ENCODE measurements at regions not wholly inside any gene's neighbourhood (a gene's known extent, or its start where the extent isn't known, plus 50 kb on each side); places are given as distances from the start of the nearest gene placed in this dataset.

- Histone ChIP-seq H3K9me3 (ENCODE audit: severe bottlenecking) (no peaks in the 10 kb centered on the region), H3K36me3 (ENCODE audit: low read depth) (no peaks in the 10 kb centered on the region), H3K4me3 (ENCODE audit: severe bottlenecking) (no peak overlapping the region), H3K27ac (ENCODE audit: poor library complexity, severe bottlenecking) (no peak overlapping the region), H3K27me3 (ENCODE audit: insufficient read depth, poor library complexity, severe bottlenecking) (peaks cover 4% of the 10 kb centered on the region), H3K4me1 (ENCODE audit: insufficient read depth, poor library complexity, severe bottlenecking) (peaks cover 21% of the 10 kb centered on the region)
- DNase-seq (ENCODE audit: low spot score): no peak
- TF ChIP-seq CTCF (IDR thresholded peaks at IDR 0.05; ENCODE audit: poor library complexity, severe bottlenecking): no peak
- ATAC-seq (ENCODE audit: low read depth): no peak
Measured at GRCh38 chr5:20575571-20575970, 587.6 kb upstream of the CDH18 start.

DNA sequence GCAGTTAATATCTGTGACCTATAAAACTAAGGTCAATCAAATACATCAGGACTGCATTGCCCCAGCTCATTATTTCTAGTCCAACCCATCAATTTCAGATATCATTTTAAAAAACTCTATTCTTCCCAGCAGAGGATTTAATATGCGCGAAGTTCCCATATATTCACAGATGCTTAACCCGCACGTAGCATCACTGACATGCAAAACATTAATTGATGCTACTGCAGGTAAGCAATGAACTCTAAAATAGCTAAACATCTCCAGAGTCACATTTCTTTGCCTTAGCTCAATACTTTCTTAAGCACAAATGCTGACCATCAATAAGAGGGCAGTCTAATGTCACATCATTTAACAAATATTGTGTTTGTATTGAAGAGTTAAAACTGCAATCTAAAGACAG, 586.6 kb upstream of the CDH18 start:
- ATAC-seq (ENCODE audit: low read depth): no peak
- no peak for TF ChIP-seq CTCF (IDR thresholded peaks at IDR 0.05; ENCODE audit: poor library complexity, severe bottlenecking)

DNA sequence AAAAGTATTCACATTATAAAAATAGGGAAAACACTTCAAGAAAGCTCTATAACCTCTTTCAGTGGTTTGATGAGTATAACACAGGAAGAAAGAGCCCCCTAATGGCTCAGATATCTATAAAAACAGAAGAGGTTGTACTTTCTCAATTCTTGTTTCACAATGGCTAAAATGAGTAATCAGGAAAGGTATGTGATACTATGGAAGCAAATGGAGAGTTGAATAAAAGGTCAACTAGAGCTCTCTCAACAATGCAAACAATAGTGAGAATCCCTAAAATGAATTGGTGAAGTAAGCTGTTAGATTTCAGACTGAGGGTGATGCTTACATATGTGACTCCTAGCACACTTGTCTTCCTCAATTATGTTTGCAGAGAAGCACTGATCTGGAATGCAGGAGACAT, 584.6 kb upstream of the CDH18 start:
- no peaks in the 10 kb centered on the region for H3K36me3 ChIP-seq (ENCODE audit: low read depth)
- no peak overlapping the region for H3K4me3 ChIP-seq (ENCODE audit: severe bottlenecking)
- ATAC-seq (ENCODE audit: low read depth): peak; percentile 98
- peak; percentile 84 for TF ChIP-seq CTCF (IDR thresholded peaks at IDR 0.05; ENCODE audit: poor library complexity, severe bottlenecking)
- H3K4me1 ChIP-seq (ENCODE audit: insufficient read depth, poor library complexity, severe bottlenecking): peaks cover 25% of the 10 kb centered on the region
- H3K27ac ChIP-seq (ENCODE audit: poor library complexity, severe bottlenecking): no peak overlapping the region
- no peak for DNase-seq (ENCODE audit: low spot score)
- H3K27me3 ChIP-seq (ENCODE audit: insufficient read depth, poor library complexity, severe bottlenecking): peaks cover 4% of the 10 kb centered on the region
- no peaks in the 10 kb centered on the region for H3K9me3 ChIP-seq (ENCODE audit: severe bottlenecking)

More for the DNA sequence above, 586.6 kb upstream of the CDH18 start:
- H3K36me3 ChIP-seq (ENCODE audit: low read depth): no peaks in the 10 kb centered on the region
- H3K4me1 ChIP-seq (ENCODE audit: insufficient read depth, poor library complexity, severe bottlenecking): peaks cover 25% of the 10 kb centered on the region
- H3K27me3 ChIP-seq (ENCODE audit: insufficient read depth, poor library complexity, severe bottlenecking): peaks cover 4% of the 10 kb centered on the region
- H3K4me3 ChIP-seq (ENCODE audit: severe bottlenecking): no peak overlapping the region
- DNase-seq (ENCODE audit: low spot score): no peak
- H3K27ac ChIP-seq (ENCODE audit: poor library complexity, severe bottlenecking): no peak overlapping the region
- no peaks in the 10 kb centered on the region for H3K9me3 ChIP-seq (ENCODE audit: severe bottlenecking)

DNA sequence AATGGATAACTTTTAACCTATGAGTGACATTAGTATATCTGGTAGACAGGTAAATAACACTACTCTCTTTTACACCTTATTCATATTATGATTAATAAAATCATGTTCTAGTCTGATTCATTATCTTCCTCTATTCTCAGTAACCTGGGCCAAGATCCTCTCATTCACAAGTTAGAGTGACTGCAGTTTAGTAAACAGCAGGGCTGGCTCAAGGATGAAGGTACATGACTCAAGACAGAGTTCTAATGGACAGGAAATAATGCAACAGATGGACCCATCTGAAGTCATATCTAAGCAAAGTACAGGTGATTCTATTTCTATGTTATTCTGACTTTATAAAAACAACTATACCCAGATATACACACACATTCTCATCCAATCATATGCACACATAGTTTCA, 582.5 kb upstream of the CDH18 start:
- H3K4me1 ChIP-seq (ENCODE audit: insufficient read depth, poor library complexity, severe bottlenecking): peaks cover 25% of the 10 kb centered on the region
- H3K4me3 ChIP-seq (ENCODE audit: severe bottlenecking): no peak overlapping the region
- DNase-seq (ENCODE audit: low spot score): no peak
- H3K9me3 ChIP-seq (ENCODE audit: severe bottlenecking): no peaks in the 10 kb centered on the region
- TF ChIP-seq CTCF (IDR thresholded peaks at IDR 0.05; ENCODE audit: poor library complexity, severe bottlenecking): no peak
- no peak overlapping the region for H3K27ac ChIP-seq (ENCODE audit: poor library complexity, severe bottlenecking)
- no peaks in the 10 kb centered on the region for H3K36me3 ChIP-seq (ENCODE audit: low read depth)
- H3K27me3 ChIP-seq (ENCODE audit: insufficient read depth, poor library complexity, severe bottlenecking): no peaks in the 10 kb centered on the region
- ATAC-seq (ENCODE audit: low read depth): peak; percentile 47

DNA sequence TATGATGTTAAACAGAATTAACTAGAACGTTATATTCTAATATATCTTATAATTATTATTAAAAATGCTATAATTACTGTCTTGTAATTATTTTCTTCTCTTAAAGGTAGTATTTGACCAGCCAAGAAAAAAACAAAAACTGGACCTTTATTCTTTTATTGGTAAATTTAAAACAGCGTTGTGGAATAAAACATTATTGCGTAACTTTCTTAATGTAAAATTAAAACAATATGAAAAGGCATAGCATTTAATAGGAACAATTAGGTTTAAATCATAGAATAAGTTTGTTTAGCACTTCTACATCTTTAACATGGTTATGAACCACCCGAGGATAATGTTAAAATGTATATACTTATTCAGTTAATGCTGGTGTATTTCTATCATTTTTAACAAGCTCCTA, 574.5 kb upstream of the CDH18 start:
- no peak for ATAC-seq (ENCODE audit: low read depth)
- TF ChIP-seq CTCF (IDR thresholded peaks at IDR 0.05; ENCODE audit: poor library complexity, severe bottlenecking): no peak
- H3K4me1 ChIP-seq (ENCODE audit: insufficient read depth, poor library complexity, severe bottlenecking): no peaks in the 10 kb centered on the region
- no peaks in the 10 kb centered on the region for H3K36me3 ChIP-seq (ENCODE audit: low read depth)
- H3K27ac ChIP-seq (ENCODE audit: poor library complexity, severe bottlenecking): no peak overlapping the region
- no peaks in the 10 kb centered on the region for H3K27me3 ChIP-seq (ENCODE audit: insufficient read depth, poor library complexity, severe bottlenecking)
- DNase-seq (ENCODE audit: low spot score): no peak
- no peaks in the 10 kb centered on the region for H3K9me3 ChIP-seq (ENCODE audit: severe bottlenecking)
- H3K4me3 ChIP-seq (ENCODE audit: severe bottlenecking): no peak overlapping the region

All from RWPE2 (cell line).